Ecto neural progenitor cell (in vitro differentiated cells): ENCODE measurements at regions not wholly inside any gene's neighbourhood (a gene's known extent, or its start where the extent isn't known, plus 50 kb on each side); places are given as distances from the start of the nearest gene placed in this dataset.

ENCODE experiments used
- DNase-seq: peaks from one replicate; pipeline ENCODE4 v3.0.0-alpha.2; 2018; ENCODE audit warnings: low spot score

DNA sequence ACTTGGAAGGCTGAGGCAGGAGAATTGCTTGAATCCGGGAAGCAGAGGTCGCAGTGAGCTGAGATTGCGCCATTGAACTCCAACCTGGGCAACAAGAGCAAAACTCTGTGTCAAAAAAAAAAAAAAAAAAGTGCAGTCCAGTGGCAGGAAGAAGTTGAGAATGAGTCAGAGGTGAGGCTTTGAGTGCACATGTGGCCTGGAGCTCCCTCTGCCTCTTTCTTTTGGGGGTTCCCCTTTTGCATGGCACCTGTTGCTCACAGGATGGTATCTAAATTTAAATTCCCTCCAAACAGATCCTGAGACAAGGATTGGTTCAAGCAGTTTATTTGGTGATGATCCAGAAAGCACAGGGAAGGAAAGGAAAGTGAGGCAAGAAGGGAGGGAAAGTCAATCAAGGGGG is 151.4 kb upstream of the STX18 start:
- DNase-seq = no peak

DNA sequence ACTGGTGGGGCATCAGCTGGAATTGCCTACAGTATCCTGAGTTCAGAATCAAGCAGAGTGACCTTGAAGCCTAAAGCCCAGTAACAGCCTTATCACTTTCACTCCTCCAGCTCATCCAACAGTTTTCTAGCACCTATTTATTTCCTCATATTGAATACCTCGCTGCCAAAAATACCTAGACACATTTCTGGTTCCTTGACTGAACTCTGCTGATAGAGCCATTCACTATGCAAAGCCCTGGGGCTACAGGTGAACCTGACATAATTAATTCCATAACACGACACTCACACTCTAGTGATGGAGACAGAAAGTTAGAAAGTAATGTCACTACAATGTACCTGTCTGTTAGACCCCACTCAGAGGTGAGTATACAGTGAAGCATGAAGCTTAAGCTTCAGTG is 149.0 kb upstream of the STX18 start:
- no peak for DNase-seq

DNA sequence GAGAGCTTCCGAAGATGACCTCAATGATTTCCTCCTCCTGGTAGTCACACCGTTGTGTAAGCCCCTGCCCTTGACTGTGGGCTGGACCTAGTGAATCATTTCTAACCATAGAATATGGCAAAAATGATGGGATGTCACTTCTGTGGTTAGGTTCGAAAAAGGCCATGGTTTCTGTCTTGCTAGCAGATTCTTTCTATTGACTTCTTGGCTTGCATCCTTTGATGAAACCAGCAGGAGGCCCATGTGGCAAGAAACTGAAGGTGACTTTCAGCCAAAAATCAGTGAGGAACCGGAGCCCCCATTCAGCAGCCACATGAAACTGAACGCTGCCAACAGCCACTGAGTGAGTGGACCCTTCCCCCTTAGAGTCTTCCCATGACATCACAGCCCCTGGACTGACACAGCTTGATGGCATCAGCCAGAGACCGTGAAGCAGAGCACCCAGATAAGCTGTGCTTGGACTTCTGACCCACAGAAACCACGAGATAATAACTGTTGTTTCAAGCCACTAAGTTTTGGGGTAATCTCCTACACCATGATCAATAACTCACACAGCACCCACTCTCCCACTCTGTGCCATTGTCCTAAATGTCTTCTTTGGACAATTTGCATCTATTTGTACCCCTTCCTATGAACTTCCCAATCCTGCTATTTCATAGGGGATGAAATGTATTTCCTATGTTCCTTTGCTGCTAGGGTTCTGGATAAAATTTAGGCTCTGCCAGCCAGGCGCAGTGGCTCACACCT is 148.0 kb upstream of the STX18 start:
- no peak for DNase-seq

DNA sequence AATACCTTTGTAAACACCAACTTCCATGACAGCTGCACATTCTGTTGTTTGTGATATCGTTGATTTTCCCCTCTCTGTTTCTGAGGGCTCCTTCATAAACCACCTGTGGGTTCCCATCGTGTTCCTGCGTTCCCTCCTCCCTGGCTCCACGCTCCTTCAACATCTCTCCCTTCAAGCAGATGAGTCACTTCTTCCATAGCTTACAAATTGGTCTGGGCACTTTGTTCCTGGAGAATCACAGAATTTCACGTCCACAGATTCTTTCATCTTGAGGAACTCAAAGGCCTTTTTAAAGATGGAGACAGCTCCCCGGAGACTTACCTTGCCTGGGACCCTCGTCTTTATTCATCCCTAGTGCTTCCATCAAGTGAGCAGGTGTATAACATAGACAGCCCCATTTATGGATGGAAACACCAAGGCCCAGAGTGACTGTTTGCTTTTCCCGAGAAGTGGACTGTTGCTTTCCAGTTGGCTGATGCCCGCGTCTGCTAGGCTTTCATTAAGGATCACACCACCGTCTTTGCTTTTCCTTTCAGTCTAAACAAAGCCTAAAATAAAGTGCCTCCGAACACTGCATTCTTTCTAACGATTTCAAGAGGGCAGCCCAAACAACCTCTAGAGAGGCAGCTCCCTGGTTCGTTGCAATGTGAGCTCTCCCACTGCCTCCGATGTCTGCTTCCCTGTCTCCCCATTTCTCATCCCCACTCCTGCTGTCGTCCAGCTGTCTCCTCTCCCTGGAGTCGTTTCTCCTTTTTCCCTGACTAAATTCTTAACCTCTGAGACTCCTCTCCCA is 146.3 kb upstream of the STX18 start:
- no peak for DNase-seq

DNA sequence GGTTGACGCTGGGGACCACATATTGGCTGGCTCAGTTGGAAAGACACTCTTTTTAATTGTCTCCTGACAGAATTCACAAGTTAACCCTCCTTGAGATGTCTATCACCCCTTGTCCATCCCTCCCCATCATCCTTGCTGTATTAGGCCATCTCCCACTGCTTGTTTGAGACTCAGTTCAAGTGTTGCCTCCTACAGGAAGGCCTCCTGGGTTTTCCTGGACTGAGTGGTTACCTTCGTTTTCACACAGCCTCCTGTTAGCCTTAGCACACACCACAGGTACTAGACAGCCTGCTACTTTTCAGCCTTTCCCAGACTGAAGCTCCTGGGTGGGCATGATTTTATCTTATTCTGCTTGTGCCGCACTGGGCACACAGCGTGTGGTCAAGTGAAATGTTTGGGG is 145.3 kb upstream of the STX18 start:
- no peak for DNase-seq

DNA sequence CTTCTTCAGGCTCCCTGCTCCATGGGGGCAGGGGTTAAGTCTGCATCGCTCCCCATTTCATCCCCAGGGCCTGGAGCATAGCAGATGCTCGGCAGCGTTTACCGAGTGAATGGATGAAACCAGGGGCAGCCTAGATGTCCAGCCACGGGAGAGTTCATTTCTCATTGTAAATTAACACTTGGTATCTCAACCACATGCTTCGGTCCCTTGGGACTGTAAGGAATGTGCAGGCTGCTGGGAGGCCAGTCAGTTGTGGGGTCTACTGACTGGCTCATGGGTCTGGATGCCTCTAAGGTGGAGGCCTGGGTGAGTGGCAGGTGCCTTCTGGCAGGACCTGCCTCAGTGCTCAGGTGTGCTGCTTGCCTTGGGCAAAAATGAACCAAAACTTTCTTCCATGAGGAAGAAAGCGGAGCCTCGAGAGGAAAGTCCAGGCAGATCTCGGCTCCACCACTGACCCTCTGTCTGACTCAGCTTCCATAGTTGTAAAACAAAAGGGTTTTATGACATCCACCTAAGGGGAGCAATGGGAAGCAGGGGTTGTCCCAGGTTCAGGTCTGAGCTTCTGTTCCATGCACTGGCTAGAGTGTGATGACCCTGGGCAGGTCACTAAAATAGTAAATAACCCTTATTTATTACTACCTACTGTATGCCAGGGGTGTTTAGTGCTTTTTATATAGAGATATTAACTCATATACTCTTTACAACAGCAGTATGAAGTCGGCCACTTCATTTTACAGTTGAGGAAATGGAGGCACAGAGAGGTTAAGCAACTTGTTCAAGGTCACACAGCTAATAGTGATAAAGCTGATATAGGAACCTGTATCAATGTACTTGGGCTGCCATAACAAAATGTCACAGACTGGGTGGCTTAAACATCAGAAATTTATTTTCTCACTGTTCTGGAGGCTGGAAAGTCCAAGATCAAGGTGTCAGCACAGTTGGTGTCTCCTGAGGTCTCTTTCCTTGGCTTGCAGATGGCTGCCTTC is 144.3 kb upstream of the STX18 start:
- no peak for DNase-seq

DNA sequence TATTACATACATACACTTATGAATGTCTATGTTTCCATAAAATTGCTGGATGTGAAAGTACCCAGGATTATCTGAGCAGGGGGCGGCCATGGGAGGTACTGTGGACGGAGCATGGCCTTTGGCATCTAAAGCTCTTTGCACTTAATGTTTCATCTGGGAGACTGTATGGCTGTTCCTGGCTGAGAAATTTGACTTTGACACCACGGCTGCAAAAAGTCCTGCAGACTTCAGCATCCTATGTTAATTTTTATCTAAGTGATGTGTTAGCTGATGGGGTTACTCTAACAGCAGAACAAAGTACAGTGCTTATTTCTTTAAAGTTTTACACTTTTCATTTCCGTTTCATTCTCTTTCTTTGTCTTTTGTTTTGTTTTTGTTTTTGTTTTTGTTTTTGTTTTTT is 139.8 kb upstream of the STX18 start:
- no peak for DNase-seq

DNA sequence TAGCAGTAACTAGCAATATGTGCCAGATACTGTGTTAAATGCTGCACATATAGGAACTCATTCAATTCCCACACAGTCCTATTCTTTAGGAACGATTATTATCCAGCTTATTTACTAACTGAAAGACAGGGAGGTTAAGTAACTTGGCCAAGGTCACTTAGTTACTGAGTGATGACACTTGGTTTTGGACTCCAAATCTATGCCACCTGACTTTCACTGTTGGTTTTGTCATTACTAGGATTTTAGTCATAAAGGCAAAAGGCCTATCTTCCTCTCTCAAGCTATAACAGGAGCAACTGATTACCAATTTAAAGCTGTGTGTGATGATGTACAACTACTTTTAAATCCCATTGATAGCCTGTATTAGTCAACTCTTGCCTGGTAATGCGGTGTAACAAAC is 138.9 kb upstream of the STX18 start:
- DNase-seq = no peak

DNA sequence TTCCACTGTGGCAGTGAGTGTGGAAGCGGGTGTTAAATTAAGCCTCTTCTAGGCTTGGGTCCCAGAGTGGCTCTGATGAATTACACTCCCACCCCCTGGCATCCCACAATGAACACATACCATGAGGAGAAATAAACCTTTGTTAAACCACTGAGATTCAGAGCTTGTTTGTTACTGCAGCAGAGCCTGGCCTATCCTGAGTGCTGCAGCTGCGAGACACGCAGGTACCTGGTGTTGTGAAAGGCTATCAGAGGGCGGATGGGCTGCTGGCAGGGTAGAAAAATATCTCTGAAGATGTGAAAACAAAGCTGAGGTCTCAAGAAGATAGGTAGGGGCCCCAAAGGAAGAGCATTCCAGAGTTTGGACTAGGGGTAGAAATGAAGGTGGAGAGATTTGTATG is 138.4 kb upstream of the STX18 start:
- no peak for DNase-seq

DNA sequence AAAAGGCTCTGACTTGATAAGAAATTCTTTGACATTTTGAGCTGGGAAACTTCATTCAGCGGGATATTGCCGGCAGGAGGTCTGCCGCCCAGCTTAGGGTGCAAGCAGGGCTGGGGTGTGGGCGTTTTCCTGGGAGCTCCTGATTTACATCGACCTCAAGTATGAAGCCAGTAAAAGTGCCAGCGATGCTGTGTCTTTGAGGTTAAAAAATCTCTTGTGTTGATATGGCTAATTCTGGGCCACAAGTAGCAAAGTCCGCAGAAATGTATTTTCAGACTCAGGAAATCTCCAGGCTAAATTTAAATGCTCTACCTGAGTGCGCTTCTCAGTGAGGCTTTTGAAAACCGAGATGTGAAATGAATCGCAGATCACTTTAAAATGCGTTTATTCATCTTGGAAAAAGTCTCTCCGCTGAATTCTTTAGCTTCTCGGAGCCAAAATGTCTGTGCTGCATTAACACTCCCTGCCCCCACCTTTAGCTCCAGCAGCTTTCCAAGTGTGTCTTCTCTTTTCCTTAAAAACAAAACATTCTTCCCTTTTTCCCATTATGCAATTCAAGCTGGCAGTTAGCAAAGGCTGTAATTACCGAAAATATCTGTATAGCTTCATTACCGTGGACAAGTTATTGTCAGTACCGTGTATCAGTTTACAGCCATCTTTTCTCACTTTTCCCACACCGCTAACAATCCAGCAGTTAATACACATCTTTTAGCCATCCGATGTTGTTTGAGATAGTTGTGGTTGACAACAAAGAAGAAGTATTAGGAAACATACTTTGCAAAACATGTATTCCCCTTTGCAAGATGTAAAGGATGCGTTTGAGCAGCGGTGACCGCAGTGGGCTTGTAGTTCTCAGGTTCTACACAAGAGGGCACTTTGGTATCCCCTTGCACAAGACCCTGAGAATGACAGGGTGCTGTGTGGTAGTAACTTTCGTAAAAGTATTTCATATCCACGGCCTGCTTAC is 136.0 kb upstream of the STX18 start:
- DNase-seq = no peak

DNA sequence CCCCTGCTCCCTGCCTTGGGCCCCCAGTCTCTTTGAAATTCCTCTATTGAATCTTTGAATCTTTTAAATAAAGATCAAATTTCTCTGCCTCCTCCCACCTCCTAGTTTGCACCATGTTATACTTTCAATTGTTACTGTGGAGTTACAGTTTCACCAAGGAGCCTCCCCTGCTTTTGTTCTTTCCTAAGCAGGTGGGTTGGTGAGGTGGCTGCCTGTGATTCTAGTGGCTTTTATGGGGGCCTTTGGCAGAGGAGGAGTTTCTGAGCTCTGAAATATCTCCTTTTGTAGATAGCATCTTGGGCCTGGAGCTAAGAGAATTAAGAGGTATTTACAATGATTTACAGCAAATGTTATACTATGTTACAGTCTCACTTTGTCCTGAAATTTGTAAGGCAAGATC is 133.8 kb upstream of the STX18 start:
- DNase-seq = no peak

DNA sequence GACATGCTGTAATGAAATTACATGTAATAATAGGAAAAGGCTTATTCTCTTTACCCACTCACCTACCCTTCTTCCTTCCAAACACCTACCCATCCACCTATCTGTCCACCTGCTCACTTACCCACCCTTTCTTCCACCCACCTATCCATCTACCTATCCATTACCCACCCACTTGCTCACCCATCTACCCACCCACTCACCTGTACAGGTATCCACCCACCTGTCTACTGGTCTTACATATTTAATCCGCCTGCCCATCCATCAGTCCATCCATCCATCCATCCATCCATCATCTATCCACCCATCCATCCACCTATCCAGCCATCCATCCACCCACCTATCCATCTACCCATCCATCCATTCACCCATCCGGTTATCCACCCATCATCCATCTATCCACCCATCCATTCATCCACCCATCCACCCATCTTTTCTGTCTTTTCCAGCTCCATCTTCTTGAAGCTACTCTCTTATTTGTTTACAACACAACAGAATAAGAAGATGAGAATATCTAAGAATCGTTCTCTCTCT is 133.3 kb upstream of the STX18 start:
- no peak for DNase-seq

DNA sequence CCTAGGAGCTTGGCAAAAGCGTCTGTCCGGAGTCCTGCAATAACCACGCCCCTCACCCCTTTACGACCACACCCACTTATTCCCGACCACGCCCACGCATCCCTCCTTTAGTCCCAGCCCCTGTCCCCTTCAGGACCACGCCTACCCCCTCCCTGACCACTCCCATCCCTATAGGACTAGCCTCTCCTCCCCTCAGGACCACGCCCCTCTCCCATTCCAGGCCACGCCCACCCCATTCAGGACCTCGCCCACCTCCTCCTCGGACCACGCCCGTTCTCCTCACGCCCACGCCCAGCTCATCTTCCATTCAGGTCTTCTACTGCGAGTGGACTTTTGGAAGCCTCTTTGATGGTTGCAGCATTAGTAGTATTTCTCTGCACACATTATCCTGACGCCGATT is 131.2 kb upstream of the STX18 start:
- DNase-seq = peak; percentile 93

DNA sequence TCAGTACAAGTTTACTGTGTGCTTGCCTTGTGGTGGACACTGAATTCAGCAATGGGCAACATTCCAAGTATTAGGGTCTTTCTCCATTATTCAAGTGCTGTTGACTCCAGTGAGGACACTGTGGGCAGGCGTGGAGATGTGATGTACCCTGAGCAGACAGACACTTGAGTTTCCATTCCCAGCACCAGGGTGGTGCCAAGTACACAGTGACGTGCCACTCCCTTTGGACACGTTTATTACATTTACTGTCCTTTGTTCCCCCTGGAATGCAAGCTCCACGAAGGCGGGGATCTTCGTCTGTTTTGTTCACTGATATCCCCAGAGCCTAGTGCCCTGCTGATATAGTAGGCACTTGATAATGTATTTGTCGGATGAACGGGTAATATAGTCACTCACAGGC is 130.6 kb upstream of the STX18 start:
- no peak for DNase-seq

DNA sequence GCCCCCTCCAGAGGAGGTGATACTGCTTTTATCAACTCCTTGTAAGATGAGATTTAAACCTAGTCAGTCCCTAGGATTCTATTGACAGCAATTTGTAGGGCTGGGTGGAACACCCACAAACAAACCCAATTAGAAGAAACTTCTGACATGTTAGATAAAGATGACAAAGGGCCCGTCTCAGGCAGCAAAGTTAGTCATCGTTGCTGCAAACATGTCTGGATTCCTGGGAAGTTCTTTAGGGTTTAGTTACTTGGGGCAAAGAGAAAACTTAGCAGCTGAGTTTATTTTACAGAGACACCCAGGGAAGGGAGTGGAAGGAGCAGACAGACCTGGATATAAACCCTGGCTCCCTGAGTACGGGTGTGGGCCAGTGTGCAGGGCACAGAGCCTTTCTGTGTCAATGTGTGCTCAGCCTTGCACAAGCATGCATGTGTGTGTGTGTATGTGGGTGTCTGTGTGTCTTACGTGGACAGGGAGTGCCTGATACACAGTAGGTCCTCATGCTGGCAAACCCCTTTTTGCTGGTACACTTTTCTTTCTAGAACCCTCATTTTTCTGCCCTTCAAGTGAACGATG is 130.0 kb upstream of the STX18 start:
- DNase-seq = no peak

DNA sequence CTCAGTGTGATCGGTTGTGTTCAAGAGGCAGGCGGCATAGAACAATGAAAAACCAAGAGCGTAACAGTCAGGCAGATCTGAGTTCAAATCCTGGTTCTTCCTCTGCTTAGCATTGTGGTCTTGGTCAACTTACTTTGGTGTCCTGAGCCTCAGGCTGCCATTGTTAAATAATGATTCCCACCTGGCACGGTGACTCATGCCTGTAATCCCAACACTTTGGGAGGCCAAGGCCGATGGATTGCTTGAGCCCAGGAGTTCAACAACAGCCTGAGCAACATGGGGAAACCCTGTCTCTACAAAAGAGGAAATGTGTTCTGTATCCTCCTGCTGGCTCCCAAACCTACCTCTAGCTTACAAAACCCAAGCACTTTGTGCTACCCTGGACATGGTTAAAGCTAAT is 129.0 kb upstream of the STX18 start:
- no peak for DNase-seq

DNA sequence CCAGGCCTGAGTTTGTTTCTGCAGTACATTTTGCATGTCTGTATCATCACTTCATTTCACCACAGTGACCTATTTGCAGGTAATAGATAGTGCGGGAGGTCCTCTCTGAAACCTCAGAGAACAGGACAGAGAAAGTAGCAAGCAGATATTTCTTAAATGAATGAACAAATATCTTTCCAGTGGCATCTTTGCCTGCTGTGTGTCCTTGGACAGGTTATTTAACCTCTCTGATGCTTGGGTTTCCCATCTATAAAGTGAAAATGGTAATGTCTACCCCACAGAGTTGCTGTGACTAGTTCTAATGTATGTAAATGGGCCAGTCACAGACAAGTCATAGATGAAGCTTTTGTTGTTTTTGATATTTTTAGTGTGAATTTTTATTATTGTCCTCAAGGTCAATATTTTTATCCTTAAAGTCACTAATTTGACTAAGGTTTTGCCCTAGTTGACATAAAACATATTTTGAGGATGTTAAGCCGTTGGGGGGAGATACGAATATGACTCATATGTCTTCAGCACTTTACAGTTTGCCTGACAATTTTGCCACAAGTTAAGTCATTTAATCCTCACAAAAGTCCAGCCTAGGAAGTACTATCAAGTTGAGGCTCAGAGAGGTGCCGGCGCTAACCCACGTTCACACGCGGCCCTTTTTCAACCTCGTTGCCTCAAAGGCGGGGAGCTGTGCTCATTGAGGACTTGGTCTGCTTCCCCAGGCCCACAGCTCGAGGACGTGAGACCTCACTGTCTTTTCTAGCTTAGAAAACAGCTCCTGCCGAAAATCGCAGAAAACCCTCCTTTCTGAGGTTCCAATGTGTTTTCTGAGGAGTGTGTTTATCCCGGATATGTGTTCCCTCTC is 126.7 kb upstream of the STX18 start:
- no peak for DNase-seq

DNA sequence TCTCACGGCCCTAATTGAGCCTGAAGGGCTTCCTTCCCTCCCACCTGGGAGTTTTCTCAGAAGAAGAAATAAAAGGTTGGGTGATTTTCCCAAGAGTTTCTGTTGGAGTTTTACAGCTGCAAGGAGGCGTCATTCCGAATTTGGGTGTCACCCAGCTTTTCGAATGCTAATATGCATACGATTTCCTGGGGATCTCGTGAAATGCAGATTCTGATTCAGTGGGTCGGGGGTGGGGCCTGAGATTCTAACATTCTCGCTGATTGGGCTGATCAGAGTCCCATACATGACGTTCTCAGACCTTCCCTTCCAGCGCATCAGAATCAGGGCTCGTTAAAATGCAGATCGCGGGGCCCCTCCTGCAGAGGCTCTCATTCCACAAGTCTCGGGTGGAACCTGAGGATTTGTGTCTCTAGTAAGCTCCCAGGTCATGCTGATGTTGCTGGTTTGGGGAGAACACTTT is 125.8 kb upstream of the STX18 start:
- DNase-seq = peak; percentile 58
